T-cell (primary cell): ENCODE measurements at regions not wholly inside any gene's neighbourhood (a gene's known extent, or its start where the extent isn't known, plus 50 kb on each side); places are given as distances from the start of the nearest gene placed in this dataset.
A peak's percentile ranks its signal among the peaks of the same experiment; 100 is the strongest.

Source experiments
- ATAC-seq, 4 experiments: fragments of 200-7000 bp in 3 of 4; fragments of 150-1000 bp in 1 of 4; cut with Tn5 transposase; replicated peaks in 1 of 4; 1 replicate in 3 of 4; 2 replicates in 1 of 4; pipeline ENCODE4 v1.10.0; 2021; ENCODE audit warnings: moderate library complexity in 3 of 4, mild to moderate bottlenecking in 2 of 4, moderate number of reproducible peaks in 1 of 4
- CTCF ChIA-PET, 2 donors: fragments of 300-600 bp; sonication (Branson Sonifier 250); formaldehyde crosslinking; loops; one replicate each; lab custom pipeline; 2022; ENCODE audit warnings: antibody characterized with exemption in 2 of 2; lab: Charles Lee
- POLR2A ChIA-PET, 2 donors: fragments of 300-600 bp; sonication (Branson Sonifier 250); formaldehyde crosslinking; loops; one replicate each; lab custom pipeline; 2022; ENCODE audit warnings: antibody characterized with exemption in 2 of 2; lab: Charles Lee
- DNase-seq, 35 experiments: peaks; one replicate each; pipeline versions ENCODE4 v3.0.0 to v3.0.0-alpha.2; 2013 to 2023
- H3K27ac ChIP-seq: one replicate; pipeline ENCODE4 v1.5.1; 2013; ENCODE audit warnings: low read length
- H3K27me3 ChIP-seq, 2 experiments: replicated peaks in 1 of 2; 1 replicate in 1 of 2; 2 replicates in 1 of 2; pipeline versions ENCODE4 v1.6.1 to v1.7.0; 2013; ENCODE audit warnings: low read length in 1 of 2, mixed read lengths in 1 of 2; ENCODE audit not compliant: control insufficient read depth in 2 of 2, insufficient read depth in 2 of 2; ENCODE audit errors: extremely low read depth in 1 of 2
- H3K36me3 ChIP-seq, 2 donors: 1 replicate in 1 of 2; 2 replicates in 1 of 2; pipeline versions ENCODE4 v1.6.1 to v1.7.0; 2013; ENCODE audit warnings: low read length in 1 of 2; ENCODE audit not compliant: control insufficient read depth in 2 of 2, insufficient read depth in 1 of 2; ENCODE audit errors: extremely low read depth in 1 of 2
- H3K4me1 ChIP-seq, 2 experiments: 1 replicate in 1 of 2; 2 replicates in 1 of 2; pipeline versions ENCODE4 v1.6.1 to v1.7.0; 2013; ENCODE audit warnings: low read length in 2 of 2, mixed read lengths in 1 of 2; ENCODE audit not compliant: insufficient read depth in 2 of 2, control insufficient read depth in 1 of 2; ENCODE audit errors: extremely low read depth in 1 of 2
- H3K4me3 ChIP-seq, 2 donors: 1 replicate in 1 of 2; 2 replicates in 1 of 2; pipeline versions ENCODE4 v1.5.1 to v1.7.0; 2013; ENCODE audit warnings: mild to moderate bottlenecking in 2 of 2, low read length in 1 of 2, moderate library complexity in 1 of 2; ENCODE audit not compliant: control insufficient read depth in 1 of 2; ENCODE audit errors: extremely low read depth in 1 of 2
- H3K9me3 ChIP-seq: 2 replicates; pipeline ENCODE4 v1.7.0; 2013
- H3K27ac Mint-ChIP-seq, 2 donors: one replicate each; pipeline ENCODE4 v1.8.0; 2020 to 2021; ENCODE audit warnings: mild to moderate bottlenecking in 2 of 2, mixed read lengths in 2 of 2
- H3K27me3 Mint-ChIP-seq, 2 donors: one replicate each; pipeline ENCODE4 v1.8.0; 2021 to 2022; ENCODE audit warnings: mixed read lengths in 2 of 2
- H3K36me3 Mint-ChIP-seq: one replicate; pipeline ENCODE4 v1.8.0; 2021; ENCODE audit warnings: mixed read lengths
- H3K4me1 Mint-ChIP-seq, 3 donors: one replicate each; pipeline ENCODE4 v1.8.0; 2020 to 2022; ENCODE audit warnings: mixed read lengths in 3 of 3, mild to moderate bottlenecking in 1 of 3
- H3K4me3 Mint-ChIP-seq, 3 donors: one replicate each; pipeline ENCODE4 v1.8.0; 2020 to 2022; ENCODE audit warnings: mild to moderate bottlenecking in 3 of 3, mixed read lengths in 3 of 3, moderate library complexity in 3 of 3
- H3K9me3 Mint-ChIP-seq, 3 donors: one replicate each; pipeline ENCODE4 v1.8.0; 2020 to 2022; ENCODE audit warnings: mixed read lengths in 3 of 3
- WGBS: methylation state at CpG from one replicate; pipeline ENCODE4 v1.1.5; 2013; ENCODE audit warnings: missing lambda C conversion rate; ENCODE audit not compliant: insufficient coverage; 5-methylcytosine and 5-hydroxymethylcytosine counted together

GRCh38 chr22:45098056-45098455 is 65.7 kb upstream of the NUP50 start:
- H3K9me3 Mint-ChIP-seq: no peaks in the 10 kb centered on the region
- H3K36me3 Mint-ChIP-seq: no peaks in the 10 kb centered on the region
- Histone ChIP-seq H3K4me3 (no peak overlapping the region), H3K27me3 (peaks cover 0 to 51% of the 10 kb centered on the region in 2 experiments), H3K4me1 (peaks cover 0 to 4% of the 10 kb centered on the region in 2 experiments), H3K36me3 (no peaks in the 10 kb centered on the region), H3K9me3 (no peaks in the 10 kb centered on the region), H3K27ac (no peak overlapping the region)
- WGBS: 45% methylated on average over 5 of the region's 8 CpGs
- CTCF ChIA-PET: no interaction called here
- no peak overlapping the region for H3K4me3 Mint-ChIP-seq
- no peak overlapping the region for H3K27ac Mint-ChIP-seq
- POLR2A ChIA-PET: no interaction called here
- peaks cover 26 to 65% of the 10 kb centered on the region in 2 donors for H3K27me3 Mint-ChIP-seq
- peaks cover 0 to 6% (median 0%) of the 10 kb centered on the region in 3 donors for H3K4me1 Mint-ChIP-seq
- DNase-seq: no peak
- ATAC-seq: no peak

DNA sequence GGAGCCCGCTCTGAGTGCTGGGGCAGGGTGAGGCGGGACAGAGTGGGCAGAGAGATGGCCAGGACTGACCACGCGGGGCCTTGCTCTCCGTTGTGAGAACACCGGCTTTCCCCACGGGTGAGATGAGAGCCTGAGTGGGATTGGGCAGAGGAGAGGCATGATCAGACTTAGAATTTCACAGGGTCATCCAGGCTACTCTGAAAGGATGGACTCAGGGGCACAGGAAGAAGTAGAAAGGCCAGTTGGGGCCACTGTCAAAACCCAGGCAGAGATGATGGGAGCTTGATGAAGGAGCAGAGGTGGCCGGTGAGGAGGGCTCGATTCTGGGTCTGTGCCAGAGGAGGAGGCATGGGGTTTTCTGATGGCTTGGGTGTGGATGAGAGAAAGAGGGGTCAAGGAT is 63.8 kb upstream of the NUP50 start:
- peaks cover 0 to 4% of the 10 kb centered on the region in 2 experiments for H3K4me1 ChIP-seq
- ATAC-seq (no peak), DNase-seq (no peak)
- Mint-ChIP-seq H3K27me3 (peaks cover 20 to 59% of the 10 kb centered on the region in 2 donors), H3K36me3 (no peaks in the 10 kb centered on the region), H3K9me3 (no peaks in the 10 kb centered on the region), H3K4me1 (peaks cover 0 to 6% (median 0%) of the 10 kb centered on the region in 3 donors), H3K4me3 (no peak overlapping the region), H3K27ac (no peak overlapping the region)
- no peaks in the 10 kb centered on the region for H3K36me3 ChIP-seq
- H3K4me3 ChIP-seq: no peak overlapping the region
- peaks cover 0 to 49% of the 10 kb centered on the region in 2 experiments for H3K27me3 ChIP-seq
- H3K27ac ChIP-seq: no peak overlapping the region
- CTCF ChIA-PET: no interaction called here
- POLR2A ChIA-PET: no interaction called here
- WGBS: 75% methylated on average over 7 of the region's 9 CpGs
- no peaks in the 10 kb centered on the region for H3K9me3 ChIP-seq

DNA sequence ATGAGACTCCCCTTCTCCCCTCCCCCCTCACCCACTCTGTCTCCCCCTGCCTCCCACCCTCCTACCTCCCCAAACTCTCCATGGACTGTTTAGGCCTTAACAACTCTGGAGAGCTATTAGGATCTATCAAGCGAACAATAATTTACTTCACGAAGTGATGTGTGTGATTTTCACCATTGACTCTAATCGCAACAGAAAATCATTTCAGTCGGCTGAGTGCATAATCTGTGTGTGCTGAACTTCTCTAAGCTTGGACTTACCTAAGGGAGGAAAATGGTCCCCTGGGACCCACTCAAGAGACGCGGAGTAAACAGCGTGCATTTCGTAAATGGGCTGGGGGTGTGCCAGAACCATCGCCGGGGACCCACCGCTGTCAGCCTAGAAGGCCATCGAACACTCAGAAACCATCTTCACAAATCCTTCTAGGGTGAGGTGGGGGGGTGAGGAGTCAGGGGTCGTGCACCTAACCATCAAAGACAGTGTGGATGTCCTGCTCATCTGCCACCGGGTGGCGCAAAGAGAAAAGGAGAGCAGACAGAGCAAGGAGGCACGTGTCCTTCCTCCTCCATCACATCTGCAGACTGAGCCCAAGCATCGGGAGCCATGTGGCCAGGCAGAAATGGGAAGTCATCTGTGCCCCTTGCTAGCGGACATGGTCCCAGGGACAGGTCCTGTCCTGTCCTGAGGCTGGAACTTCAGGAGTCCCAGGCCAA is 62.1 kb upstream of the NUP50 start:
- Mint-ChIP-seq H3K9me3 (no peaks in the 10 kb centered on the region), H3K36me3 (no peaks in the 10 kb centered on the region), H3K27ac (no peak overlapping the region), H3K27me3 (peaks cover 19 to 44% of the 10 kb centered on the region in 2 donors), H3K4me1 (no peaks in the 10 kb centered on the region), H3K4me3 (no peak overlapping the region)
- 54% methylated on average over 11 of the region's 18 CpGs for WGBS
- Histone ChIP-seq H3K9me3 (no peaks in the 10 kb centered on the region), H3K27ac (no peak overlapping the region), H3K4me1 (peaks cover 0 to 4% of the 10 kb centered on the region in 2 experiments), H3K4me3 (no peak overlapping the region), H3K27me3 (peaks cover 0 to 39% of the 10 kb centered on the region in 2 experiments), H3K36me3 (no peaks in the 10 kb centered on the region)
- ChIA-PET CTCF (no interaction called here), POLR2A (no interaction called here)
- ATAC-seq (peak in 3 of 4 experiments; percentile 42 to 71 (median 43)), DNase-seq (peak in 26 of 35 experiments; percentile 4 to 53 (median 19))

DNA sequence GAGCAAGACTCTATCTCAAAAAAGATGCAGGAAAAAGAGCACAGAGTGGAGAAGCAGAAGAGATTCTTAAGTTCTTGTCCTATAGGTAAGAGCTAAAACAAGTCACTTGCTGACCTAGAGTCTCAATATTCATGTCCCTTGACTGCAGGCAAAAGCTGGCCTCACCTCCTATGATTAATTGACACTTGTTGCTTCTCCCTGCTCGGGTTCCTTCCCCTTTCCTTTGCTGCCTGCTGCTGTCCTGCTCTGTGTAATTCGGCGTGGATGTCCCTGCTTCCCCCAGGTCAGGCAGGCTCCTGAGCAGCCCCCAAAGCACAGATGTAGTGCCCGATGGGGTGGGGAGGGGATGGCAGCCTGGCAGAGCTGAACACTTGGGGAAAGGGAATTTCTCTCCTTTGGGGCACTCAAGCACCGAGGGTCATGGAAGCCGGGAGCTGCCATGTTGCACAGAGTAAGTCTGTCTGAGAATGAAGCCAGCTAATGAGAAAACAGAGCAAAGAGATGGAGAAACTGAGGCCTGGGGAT is 60.8 kb upstream of the NUP50 start:
- ChIA-PET CTCF (no interaction called here), POLR2A (interaction anchor here in 1 of 2 donors (0.7 kb wide), 1 partner anchor 926 kb away, joined by 11 read pairs; no protein-coding TSS in a partner anchor)
- ATAC-seq (no peak), DNase-seq (no peak)
- H3K36me3 Mint-ChIP-seq: no peaks in the 10 kb centered on the region
- 71% methylated on average over 4 of the region's 6 CpGs for WGBS
- H3K4me1 Mint-ChIP-seq: no peaks in the 10 kb centered on the region
- no peak overlapping the region for H3K27ac Mint-ChIP-seq
- H3K36me3 ChIP-seq: no peaks in the 10 kb centered on the region
- H3K9me3 Mint-ChIP-seq: no peaks in the 10 kb centered on the region
- peaks cover 0 to 4% of the 10 kb centered on the region in 2 experiments for H3K4me1 ChIP-seq
- peaks cover 14 to 38% of the 10 kb centered on the region in 2 donors for H3K27me3 Mint-ChIP-seq
- no peak overlapping the region for H3K4me3 ChIP-seq
- no peak overlapping the region for H3K4me3 Mint-ChIP-seq
- no peaks in the 10 kb centered on the region for H3K9me3 ChIP-seq
- no peak overlapping the region for H3K27ac ChIP-seq
- peaks cover 0 to 45% of the 10 kb centered on the region in 2 experiments for H3K27me3 ChIP-seq

- Mint-ChIP-seq H3K4me1 (no peaks in the 10 kb centered on the region), H3K36me3 (no peaks in the 10 kb centered on the region), H3K4me3 (no peak overlapping the region), H3K27ac (no peak overlapping the region), H3K27me3 (peaks cover 13 to 32% of the 10 kb centered on the region in 2 donors), H3K9me3 (no peaks in the 10 kb centered on the region)
- Histone ChIP-seq H3K4me1 (peaks cover 0 to 4% of the 10 kb centered on the region in 2 experiments), H3K27me3 (peaks cover 0 to 45% of the 10 kb centered on the region in 2 experiments), H3K4me3 (no peak overlapping the region), H3K9me3 (no peaks in the 10 kb centered on the region), H3K36me3 (no peaks in the 10 kb centered on the region), H3K27ac (no peak overlapping the region)
- DNase-seq (no peak), ATAC-seq (no peak)
- ChIA-PET POLR2A (interaction anchor here in 1 of 2 donors (0.7 kb wide), 1 partner anchor 925 kb away, joined by 11 read pairs; no protein-coding TSS in a partner anchor), CTCF (no interaction called here)
- WGBS: 94% methylated on average over 6 of the region's 10 CpGs
Observed at GRCh38 chr22:45103756-45104155, 60.0 kb upstream of the NUP50 start.

DNA sequence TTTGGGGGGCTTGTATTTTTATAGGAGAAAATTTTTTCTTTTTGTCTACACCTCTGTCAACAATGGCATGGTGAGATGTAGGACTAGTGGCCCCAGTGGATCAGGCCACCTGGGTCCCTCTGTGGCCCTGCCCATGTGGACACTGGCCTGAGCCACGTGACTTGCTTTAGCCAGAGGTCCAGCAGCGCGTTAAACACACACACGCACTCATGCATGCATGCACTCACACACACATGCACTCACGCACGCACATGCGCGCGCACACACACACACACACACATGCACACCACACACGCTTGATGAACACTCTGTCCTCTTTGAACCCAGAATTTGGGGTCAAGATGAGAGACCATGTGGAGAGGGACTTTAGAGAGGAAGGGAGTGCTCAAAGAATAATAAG is 59.4 kb upstream of the NUP50 start:
- Histone ChIP-seq H3K9me3 (no peaks in the 10 kb centered on the region), H3K4me1 (peaks cover 0 to 4% of the 10 kb centered on the region in 2 experiments), H3K36me3 (no peaks in the 10 kb centered on the region), H3K27ac (no peak overlapping the region), H3K4me3 (no peak overlapping the region), H3K27me3 (peaks cover 0 to 43% of the 10 kb centered on the region in 2 experiments)
- CTCF ChIA-PET: no interaction called here
- Mint-ChIP-seq H3K9me3 (no peaks in the 10 kb centered on the region), H3K27me3 (peaks cover 13 to 32% of the 10 kb centered on the region in 2 donors), H3K27ac (no peak overlapping the region), H3K4me1 (no peaks in the 10 kb centered on the region), H3K4me3 (no peak overlapping the region), H3K36me3 (no peaks in the 10 kb centered on the region)
- WGBS: 83% methylated on average over 4 of the region's 10 CpGs
- ATAC-seq (no peak), DNase-seq (no peak)
- POLR2A ChIA-PET: no interaction called here
